ENCODE measurements at regions not wholly inside any gene's neighbourhood (a gene's known extent, or its start where the extent isn't known, plus 50 kb on each side); places are given as distances from the start of the nearest gene placed in this dataset.

GRCh38 chr2:20122864-20123263 lies 71.4 kb upstream of the LAPTM4A start:
- TF ChIP-seq CTCF (IDR thresholded peaks at IDR 0.05; ENCODE audit: insufficient read depth, low read length) (no peak), REST (IDR thresholded peaks at IDR 0.05; ENCODE audit: insufficient replicate concordance, low read depth) (no peak), GABPA (IDR thresholded peaks at IDR 0.05; ENCODE audit: low read depth) (no peak), POLR2AphosphoS5 (IDR thresholded peaks at IDR 0.05; ENCODE audit: low read depth) (no peak)
